OCI-M1 (cell line): ENCODE measurements at regions not wholly inside any gene's neighbourhood (a gene's known extent, or its start where the extent isn't known, plus 50 kb on each side); places are given as distances from the start of the nearest gene placed in this dataset.
"Not testable (repeated sequence)": the region's sequence is repeated elsewhere in the genome, so short reads cannot be mapped to it uniquely, and the experiment has no call there.

Source experiments
- DNase-seq: peaks from one replicate; lab custom pipeline; 2025; lab: John Stamatoyannopoulos, UW

DNA sequence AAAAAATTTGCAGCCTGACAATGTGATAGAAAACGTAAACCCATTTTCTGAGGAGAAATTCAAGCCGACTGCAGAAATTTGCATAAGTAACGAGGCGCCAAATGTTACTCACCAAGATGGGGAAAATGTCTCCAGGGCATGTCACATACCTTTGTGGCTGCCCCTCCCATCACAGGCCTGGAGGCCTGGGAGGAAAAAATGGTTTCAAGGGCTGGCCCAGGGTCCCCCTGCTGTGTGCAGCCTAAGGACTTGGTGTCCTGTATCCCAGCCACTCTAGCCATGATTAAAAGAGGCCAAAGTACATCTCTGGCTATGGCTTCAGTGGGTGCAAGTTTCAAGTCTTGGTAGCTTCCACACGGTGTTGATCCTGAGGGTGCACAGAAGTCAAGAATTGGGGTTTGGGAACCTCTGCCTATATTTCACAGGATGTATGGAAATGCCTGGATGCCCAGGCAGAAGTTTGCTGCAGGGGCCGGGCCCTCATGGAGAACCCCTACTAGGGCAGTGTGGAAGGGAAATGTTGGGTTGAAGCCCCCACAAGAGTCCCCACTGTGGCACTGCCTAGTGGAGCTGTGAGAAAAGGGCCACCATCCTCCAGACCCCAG is 1842.3 kb downstream of the PCDH9 start:
- DNase-seq, result peak; percentile 10

DNA sequence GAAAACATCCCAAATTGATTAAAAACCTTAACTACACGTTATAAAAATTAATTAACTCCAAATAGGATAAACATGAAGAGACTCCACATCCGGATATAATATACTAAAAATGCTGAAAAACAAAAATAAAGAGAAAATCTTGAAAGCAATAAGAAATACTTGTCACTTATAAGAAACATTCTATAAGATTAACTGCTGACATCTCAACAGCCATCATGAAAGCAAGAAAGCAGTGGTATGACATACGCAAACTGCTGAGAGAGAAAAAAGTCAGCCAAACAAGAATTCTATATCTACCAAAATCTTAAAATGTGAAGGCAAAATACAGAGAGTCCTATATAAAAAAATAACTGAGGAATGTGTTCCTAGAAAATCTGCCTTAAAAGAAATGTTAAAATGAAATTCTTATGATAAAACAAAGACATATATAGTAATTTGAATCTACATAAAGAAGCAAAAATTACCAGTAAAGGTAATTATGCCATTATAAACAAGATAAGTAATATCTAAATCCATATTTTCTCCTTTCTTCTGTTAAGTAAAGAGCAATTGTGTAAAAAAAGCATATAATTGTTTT is 1851.1 kb downstream of the PCDH9 start:
- DNase-seq, result peak; percentile 50

GRCh38 chr13:65378484-65378883 is 1851.7 kb downstream of the PCDH9 start:
- no peak for DNase-seq

- DNase-seq, result no peak
Measured at GRCh38 chr13:65368832-65369231, 1861.3 kb downstream of the PCDH9 start.

- DNase-seq, result no peak
Measured at GRCh38 chr13:65353951-65354350, 1876.2 kb downstream of the PCDH9 start.

DNA sequence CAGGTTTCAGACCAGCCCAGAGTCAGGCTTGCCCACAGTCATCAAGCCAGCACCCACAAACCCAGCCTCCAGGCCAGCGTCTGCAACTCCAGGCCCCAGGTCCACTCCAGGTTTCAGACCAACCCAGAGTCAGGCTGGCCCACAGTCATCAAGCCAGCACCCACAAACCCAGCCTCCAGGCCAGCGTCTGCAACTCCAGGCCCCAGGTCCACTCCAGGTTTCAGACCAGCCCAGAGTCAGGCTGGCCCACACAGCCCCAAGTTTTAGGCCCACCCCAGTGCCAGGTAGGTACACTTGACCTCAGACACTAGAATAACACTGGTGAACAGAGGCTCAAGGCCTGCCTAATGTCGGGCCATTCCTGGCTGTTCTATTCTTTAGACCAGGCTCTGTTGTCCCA is 1877.0 kb downstream of the PCDH9 start:
- DNase-seq, result peak; percentile 56

DNA sequence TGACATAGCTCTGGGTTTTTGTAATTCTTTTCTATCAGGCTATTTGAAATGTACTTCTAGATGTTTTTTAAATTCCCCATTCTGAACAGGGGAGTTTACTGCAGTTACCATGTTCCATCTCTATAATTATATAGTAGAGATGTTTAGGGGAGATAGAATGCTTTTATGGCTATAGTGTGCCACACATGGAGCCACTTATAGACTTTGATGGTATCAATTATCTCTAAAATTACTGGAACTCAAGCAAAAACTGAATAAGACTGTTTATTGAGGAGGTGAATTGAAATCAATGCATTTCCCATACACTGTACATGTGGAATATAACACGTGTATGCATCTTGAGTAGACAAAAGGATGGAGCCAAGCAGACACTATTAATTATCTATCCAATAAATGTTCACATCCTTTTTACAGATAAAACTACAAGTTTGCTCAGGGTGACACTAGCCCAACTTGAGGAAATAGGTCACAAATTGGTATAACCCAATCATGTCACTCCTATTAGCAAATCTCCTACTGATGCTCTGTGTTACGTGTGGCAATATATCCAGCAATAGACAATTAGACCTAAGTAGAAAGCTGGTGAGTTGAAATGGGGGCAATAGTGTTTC is 1882.6 kb downstream of the PCDH9 start:
- DNase-seq, result no peak

- DNase-seq, result no peak
Measured at GRCh38 chr13:65343898-65344663, 1886.1 kb downstream of the PCDH9 start.

DNA sequence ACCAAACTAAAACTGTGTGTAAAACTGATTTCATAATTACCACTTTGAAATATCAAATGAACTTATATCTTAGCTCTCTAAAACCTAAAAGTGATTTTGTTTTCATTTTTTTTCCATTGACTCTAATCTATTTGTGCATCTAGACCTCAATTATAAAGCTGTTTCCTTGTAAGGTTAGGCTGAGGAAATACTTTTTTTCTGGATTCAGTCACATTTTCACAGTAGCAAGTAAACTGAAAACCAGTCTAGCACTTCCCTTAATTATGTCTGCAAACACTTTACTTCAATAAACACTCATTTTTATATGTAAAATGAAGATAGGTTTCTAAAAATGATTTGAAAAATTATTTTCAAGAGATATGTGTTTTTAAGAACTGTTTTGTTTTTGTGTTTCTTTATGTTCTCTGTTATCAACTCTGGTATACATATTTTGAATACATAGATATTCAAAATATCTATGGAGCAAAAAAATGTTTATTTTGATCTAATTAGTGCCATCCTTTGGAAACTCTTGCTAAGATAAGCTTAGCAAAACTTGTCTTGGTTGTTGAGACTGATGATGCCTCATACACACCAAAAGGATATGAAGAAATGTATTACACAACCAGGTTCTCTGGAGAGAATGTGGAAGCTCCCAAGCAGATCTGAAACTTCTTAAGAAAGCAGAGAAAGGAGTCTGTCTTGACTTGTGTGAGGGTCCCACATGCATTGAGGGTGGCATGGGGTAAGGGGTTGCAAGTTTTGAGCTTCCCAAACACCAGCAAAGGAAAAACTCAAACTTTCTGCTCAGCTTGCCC is 1887.4 kb downstream of the PCDH9 start:
- peak; percentile 14 for DNase-seq

- DNase-seq, result no peak
Measured at GRCh38 chr13:65339241-65339640, 1890.9 kb downstream of the PCDH9 start.

GRCh38 chr13:65336916-65337315 is 1893.2 kb downstream of the PCDH9 start:
- DNase-seq, result no peak

- no peak for DNase-seq
Measured at GRCh38 chr13:65336087-65336749, 1893.9 kb downstream of the PCDH9 start.

DNA sequence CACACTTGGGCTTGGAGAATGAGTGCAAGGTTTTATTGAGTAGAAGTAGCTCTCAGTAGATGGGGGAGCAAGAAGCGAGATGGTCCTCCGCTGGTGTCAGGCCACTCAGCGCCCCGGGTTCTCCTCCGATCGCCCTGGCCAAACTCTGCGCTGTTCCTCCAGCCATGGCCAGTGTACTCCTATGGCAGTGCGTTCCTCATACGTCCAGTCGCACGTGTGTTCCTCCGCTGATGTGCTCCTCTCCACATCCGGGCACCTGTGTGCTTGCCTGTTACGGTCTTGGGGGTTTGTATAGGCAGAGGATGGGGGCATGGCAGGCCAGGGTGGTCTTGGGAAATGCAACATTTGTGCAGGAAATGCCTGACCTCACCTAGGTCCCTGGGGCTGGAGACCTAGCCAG is 1899.4 kb downstream of the PCDH9 start:
- DNase-seq, result no peak

- DNase-seq, result no peak
Measured at GRCh38 chr13:65330287-65330686, 1899.8 kb downstream of the PCDH9 start.

DNA sequence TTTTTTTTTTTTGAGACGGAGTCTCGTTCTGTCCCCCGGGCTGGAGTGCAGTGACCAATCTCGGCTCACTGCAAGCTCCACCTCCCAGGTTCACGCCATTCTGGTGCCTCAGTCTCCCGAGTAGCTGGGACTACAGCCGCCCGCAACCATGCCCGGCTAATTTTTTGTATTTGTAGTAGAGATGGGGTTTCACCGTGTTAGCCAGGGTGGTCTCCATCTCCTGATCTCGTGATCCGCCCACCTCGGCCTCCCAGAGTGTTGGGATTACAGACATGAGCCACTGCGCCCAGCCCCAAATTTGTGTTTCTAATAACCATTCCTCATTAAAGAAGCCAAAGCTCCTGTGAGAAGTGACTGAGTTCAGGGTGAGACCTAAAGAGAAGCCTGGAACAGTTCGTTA is 1906.9 kb downstream of the PCDH9 start:
- not testable (repeated sequence) for DNase-seq

DNA sequence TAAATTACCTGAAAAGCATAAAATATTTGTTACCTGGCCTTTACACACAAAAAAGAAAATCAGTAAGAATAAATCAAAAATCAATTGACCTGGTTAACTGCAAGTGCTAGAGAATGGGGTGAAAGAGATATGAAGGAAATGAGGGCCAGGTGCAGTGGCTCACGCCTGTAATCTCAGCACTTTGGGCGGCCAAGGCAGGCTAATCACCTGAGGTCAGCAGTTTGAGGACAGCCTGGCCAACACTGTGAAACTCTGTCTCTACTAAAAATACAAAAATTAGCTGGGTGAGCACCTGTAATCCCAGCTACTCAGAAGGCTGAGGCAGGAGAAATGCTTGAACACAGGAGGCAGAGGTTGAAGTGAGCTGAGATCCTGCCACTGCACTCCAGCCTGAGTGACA is 1908.7 kb downstream of the PCDH9 start:
- DNase-seq, result not testable (repeated sequence)

DNA sequence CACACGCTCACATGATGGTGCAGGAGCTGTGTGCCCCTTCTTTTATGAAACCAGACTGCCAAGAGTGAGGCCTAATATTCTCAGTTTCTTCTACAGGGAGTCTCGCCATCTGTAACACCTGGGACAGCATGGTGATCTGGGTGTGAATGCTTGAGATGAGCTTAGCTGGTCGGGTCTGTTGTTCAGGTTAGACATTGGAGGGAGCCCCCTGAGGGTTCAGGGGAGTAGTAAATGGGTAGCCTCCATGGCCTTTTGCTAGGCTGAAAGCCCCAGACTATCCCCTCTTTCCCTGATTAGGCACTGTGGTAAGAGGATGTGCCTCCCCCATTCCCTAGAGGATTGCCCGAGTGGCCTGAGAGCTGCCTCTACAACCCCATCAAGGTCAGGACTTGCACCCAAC is 1916.1 kb downstream of the PCDH9 start:
- no peak for DNase-seq

DNA sequence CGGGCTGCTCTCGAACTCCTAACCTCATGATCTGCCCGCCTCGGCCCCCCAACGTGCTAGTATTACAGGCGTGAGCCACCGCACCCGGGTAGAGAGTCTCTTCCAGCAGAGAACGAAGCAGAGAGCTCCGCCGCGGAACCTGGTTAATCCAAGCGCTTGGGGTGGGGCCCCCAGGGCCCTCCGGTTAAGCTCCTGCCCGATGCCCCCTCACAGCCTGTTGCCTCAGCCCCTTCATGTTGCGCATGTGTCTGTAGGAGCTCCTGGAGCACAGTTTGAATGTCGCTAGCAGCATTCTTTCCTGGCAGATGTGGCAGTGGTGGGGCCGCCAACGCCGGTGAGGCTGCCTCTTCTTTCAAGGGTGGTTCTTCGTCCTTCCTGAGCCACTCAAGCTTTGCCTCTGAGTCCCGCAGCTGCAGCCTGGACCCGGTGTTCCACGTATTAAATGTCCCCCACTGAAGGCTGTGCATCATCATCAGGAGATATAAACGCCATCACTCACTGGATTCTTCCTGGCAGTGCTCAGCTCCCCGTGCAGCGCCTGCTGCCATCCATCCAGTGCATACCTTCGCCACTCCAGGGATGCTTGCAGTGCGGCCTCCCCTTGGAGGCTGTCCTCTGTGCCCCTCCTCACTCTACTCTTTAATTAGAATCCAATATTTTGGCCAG is 1919.3 kb downstream of the PCDH9 start:
- no peak for DNase-seq

DNA sequence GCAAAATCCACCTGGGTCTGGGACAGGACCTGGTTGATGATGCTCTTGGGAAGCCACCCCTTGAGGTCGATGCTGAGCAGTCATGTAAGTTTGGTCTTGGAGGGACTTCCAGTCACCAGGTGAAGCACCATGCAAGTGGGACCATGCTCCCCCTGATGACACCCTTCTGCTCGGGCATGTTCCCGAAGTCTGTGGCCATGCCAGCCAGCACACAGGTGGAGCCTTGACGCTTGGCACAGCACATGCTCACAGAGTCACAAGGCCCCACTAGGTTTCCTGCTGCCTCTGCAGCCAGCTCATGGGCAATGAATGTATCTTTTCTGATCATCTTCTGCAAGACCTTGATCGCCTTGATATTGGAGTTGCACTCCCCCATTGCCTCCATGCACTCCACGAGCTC is 1920.2 kb downstream of the PCDH9 start:
- DNase-seq, result no peak

DNA sequence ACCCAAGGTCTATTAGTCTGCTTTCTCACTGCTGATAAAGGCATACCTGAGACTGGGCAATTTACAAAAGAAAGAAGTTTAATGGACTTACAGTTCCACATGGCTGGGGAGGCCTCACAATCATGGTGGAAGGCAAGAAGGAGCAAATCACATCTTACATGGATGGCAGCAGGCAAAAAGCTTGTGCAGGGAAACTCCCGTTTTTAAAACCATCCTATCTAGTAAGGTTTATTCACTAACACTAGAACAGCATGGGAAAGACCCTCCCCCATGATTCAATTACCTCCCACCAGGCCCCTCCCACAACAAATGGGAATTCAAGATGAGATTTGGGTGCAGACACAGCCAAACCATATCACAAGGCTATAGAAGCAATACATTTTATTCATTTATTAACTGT is 1921.4 kb downstream of the PCDH9 start:
- DNase-seq, result not testable (repeated sequence)

- no peak for DNase-seq
Measured at GRCh38 chr13:65307056-65307455, 1923.1 kb downstream of the PCDH9 start.
